SK-N-SH (cell line): ENCODE measurements at regions not wholly inside any gene's neighbourhood (a gene's known extent, or its start where the extent isn't known, plus 50 kb on each side); places are given as distances from the start of the nearest gene placed in this dataset.

Experiments
- CTCF ChIA-PET: fragments of 300-600, 350-600 bp; formaldehyde crosslinking; extraction: SDS; loops from one replicate; lab custom pipeline; 2021; lab: Yijun Ruan, JAX
- POLR2A ChIA-PET: fragments of 350-600 bp; sonication (Branson Sonifier 250); formaldehyde crosslinking; extraction: SDS; loops from one replicate; lab custom pipeline; 2020; ENCODE audit warnings: antibody characterized with exemption, inconsistent platforms; lab: Yijun Ruan, JAX
- DNase-seq: peaks from one replicate; pipeline ENCODE4 v3.0.0; 2012
- H2AFZ ChIP-seq: fragments of 200-600 bp; sonication (generic); 2 replicates; pipeline ENCODE4 v1.8.1; 2016; ENCODE audit warnings: antibody characterized with exemption, mild to moderate bottlenecking, low read depth
- H3F3A ChIP-seq: fragments of 200-600 bp; sonication (generic); replicated peaks from 2 replicates; pipeline ENCODE3; 2016; ENCODE audit warnings: antibody characterized with exemption, mild to moderate bottlenecking; ENCODE audit not compliant: insufficient read depth
- H3K27ac ChIP-seq, 2 experiments: fragments of 200-500 bp in 1 of 2; fragments of 200-600 bp in 1 of 2; sonication (Bioruptor generic) in 1 of 2; sonication (generic), shearing (Covaris generic) in 1 of 2; 2 replicates each; pipeline versions ENCODE4 v1.5.1 to v1.6.1; 2014 to 2016; ENCODE audit warnings: low read depth in 2 of 2, inconsistent platforms in 1 of 2, low read length in 1 of 2, mild to moderate bottlenecking in 1 of 2, mixed read lengths in 1 of 2
- H3K27me3 ChIP-seq: fragments of 200-600 bp; sonication (generic), shearing (Covaris generic); 2 replicates; pipeline ENCODE4 v1.6.1; 2016; ENCODE audit warnings: mixed run types; ENCODE audit not compliant: insufficient read depth
- H3K36me3 ChIP-seq, 2 experiments: fragments of 200-500 bp in 1 of 2; fragments of 200-600 bp in 1 of 2; sonication (Bioruptor generic) in 1 of 2; sonication (generic) in 1 of 2; replicated peaks in 1 of 2; 2 replicates each; pipeline versions ENCODE3 to v1.5.1; 2014 to 2016; ENCODE audit warnings: low read length in 1 of 2, mild to moderate bottlenecking in 1 of 2; ENCODE audit not compliant: insufficient read depth in 2 of 2, control insufficient read depth in 1 of 2
- H3K4me1 ChIP-seq, 2 experiments: fragments of 200-500 bp in 1 of 2; fragments of 200-600 bp in 1 of 2; sonication (Bioruptor generic) in 1 of 2; sonication (generic), shearing (Covaris generic) in 1 of 2; 2 replicates each; pipeline versions ENCODE4 v1.5.1 to v1.6.1; 2014 to 2016; ENCODE audit warnings: low read depth in 1 of 2, low read length in 1 of 2, mixed run types in 1 of 2; ENCODE audit not compliant: insufficient read depth in 2 of 2, control insufficient read depth in 1 of 2
- H3K4me2 ChIP-seq: fragments of 200-600 bp; sonication (generic), shearing (Covaris generic); 2 replicates; pipeline ENCODE4 v1.6.1; 2017; ENCODE audit warnings: mixed run types
- H3K4me3 ChIP-seq, 2 experiments: fragments of 200-500 bp in 1 of 2; fragments of 200-600 bp in 1 of 2; sonication (Bioruptor generic) in 1 of 2; sonication (generic), shearing (Covaris generic) in 1 of 2; 2 replicates each; pipeline versions ENCODE4 v1.5.1 to v1.8.1; 2014 to 2016; ENCODE audit warnings: low read depth in 2 of 2, inconsistent platforms in 1 of 2, low read length in 1 of 2, mild to moderate bottlenecking in 1 of 2, mixed read lengths in 1 of 2, moderate library complexity in 1 of 2
- H3K79me2 ChIP-seq: fragments of 200-600 bp; sonication (generic); 2 replicates; pipeline ENCODE4 v1.8.1; 2017; ENCODE audit warnings: mild to moderate bottlenecking; ENCODE audit not compliant: insufficient read depth
- H3K9ac ChIP-seq: fragments of 200-600 bp; sonication (generic); 2 replicates; pipeline ENCODE4 v1.6.1; 2017; ENCODE audit warnings: mixed run types
- H3K9me2 ChIP-seq: fragments of 200-600 bp; sonication (generic); 2 replicates; pipeline ENCODE4 v1.6.1; 2017; ENCODE audit warnings: mixed run types
- H3K9me3 ChIP-seq: fragments of 200-600 bp; sonication (generic); 2 replicates; pipeline ENCODE4 v1.6.1; 2017; ENCODE audit warnings: mixed run types, mild to moderate bottlenecking, moderate library complexity
- H4K20me1 ChIP-seq: fragments of 200-600 bp; sonication (generic); 2 replicates; pipeline ENCODE4 v1.6.1; 2017; ENCODE audit warnings: mild to moderate bottlenecking, mixed run types; ENCODE audit not compliant: insufficient read depth
- FOSL2 ChIP-seq: IDR thresholded peaks from 2 replicates; pipeline ENCODE4 v1.4.0; 2012; ENCODE audit warnings: low read depth, mild to moderate bottlenecking, moderate library complexity, borderline replicate concordance
- FOXJ3 ChIP-seq: sonication (generic); formaldehyde crosslinking; IDR thresholded peaks from 2 replicates; pipeline ENCODE4 v1.5.1; 2020; ENCODE audit warnings: mild to moderate bottlenecking, missing genetic modification reagents
- IRF3 ChIP-seq: fragments of 150-350 bp; IDR thresholded peaks from 2 replicates; pipeline ENCODE4 v1.6.1; 2016; ENCODE audit warnings: mild to moderate bottlenecking, low read depth, low read length
- JUND ChIP-seq: IDR thresholded peaks from 2 replicates; pipeline ENCODE4 v1.4.0; 2012
- MEF2A ChIP-seq: IDR thresholded peaks from 2 replicates; pipeline ENCODE4 v1.4.0; 2012; ENCODE audit warnings: low read depth, borderline replicate concordance
- RCOR1 ChIP-seq: fragments of 150-350 bp; IDR thresholded peaks from 2 replicates; pipeline ENCODE4 v1.6.1; 2017; ENCODE audit warnings: antibody characterized with exemption, low read length
- RXRA ChIP-seq: IDR thresholded peaks from 2 replicates; pipeline ENCODE4 v1.4.0; 2012; ENCODE audit warnings: low read depth, mild to moderate bottlenecking, borderline replicate concordance
- SIN3A ChIP-seq: IDR thresholded peaks from 2 replicates; pipeline ENCODE4 v1.6.1; 2012; ENCODE audit warnings: low read depth, mild to moderate bottlenecking, low read length, moderate library complexity, borderline replicate concordance
- SMC3 ChIP-seq: IDR thresholded peaks from 2 replicates; pipeline ENCODE4 v1.6.1; 2012; ENCODE audit warnings: low read depth, low read length, improper control_type of control experiment
- WGBS: methylation state at CpG from one replicate; pipeline ENCODE4 v1.1.6; 2017; ENCODE audit warnings: low lambda C conversion rate; 5-methylcytosine and 5-hydroxymethylcytosine counted together
- TF ChIP-seq, protein P1 (sequence below): IDR thresholded peaks from 2 replicates; pipeline ENCODE4; 2012

DNA sequence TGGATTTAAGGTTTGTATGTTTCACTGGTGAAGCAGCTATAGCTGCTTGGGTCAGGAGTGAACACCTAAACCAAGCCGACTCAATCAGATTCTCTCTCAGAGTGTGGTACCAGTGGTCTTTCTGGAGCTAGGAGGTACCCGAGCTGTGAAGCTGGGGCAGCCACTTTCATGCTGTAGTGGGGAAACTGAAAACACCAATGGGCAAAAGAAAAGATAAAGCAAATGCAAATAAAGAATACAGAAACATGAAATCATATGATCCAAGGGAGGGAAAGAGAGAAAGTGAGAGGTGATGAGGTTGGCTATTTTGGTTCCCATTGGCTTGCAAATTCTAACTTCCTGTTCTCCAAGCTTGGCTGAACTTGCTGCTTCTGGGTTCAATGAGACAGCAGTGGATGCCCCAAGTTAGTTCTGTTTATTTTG lies 212.3 kb upstream of the CFAP20DC start (continued):
- TF ChIP-seq IRF3: no peak

GRCh38 chr3:59261009-59261408 lies 211.2 kb upstream of the CFAP20DC start:
- DNase-seq: no peak
- CTCF ChIA-PET: no interaction called here

DNA sequence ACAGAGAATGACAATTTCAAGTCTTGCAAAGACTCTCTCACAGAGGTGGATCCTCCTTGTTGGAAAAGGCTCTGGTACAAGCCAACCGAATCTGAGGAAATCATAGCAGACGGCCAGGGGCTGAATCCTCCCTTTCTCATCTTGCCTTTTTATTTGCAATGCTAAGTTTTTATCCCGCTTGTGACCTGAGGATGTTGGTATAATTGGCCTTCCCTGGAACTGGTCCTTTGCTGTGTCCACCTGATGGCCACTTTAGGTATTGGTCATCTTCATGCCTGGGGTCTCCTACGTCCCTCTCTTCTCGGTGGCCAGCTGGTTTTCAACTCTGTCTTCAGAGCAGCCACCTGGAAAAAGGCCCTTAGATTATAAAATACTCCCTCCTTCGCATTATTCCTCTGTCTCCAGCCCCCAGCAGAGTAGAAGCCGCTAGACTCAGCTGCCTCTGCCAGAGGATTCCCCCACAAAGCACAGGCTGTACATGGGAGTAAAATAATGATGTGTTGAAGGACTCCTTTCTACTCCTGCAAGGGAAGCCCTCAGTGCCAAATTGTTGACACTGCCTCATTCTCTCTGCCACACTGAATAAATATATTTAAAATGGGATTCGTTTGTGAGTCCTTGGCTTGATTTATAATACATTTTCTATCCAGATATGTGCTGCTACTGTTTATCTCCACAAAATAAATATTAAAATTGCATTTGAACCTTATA lies 208.9 kb upstream of the CFAP20DC start:
- Histone ChIP-seq H3K4me1 (no peaks in the 10 kb centered on the region), H3K4me2 (no peak overlapping the region), H4K20me1 (no peaks in the 10 kb centered on the region), H3K9me3 (no peaks in the 10 kb centered on the region), H3K4me3 (no peak overlapping the region), H3K9me2 (no peaks in the 10 kb centered on the region), H2AFZ (no peak overlapping the region), H3K27me3 (no peaks in the 10 kb centered on the region), H3K27ac (no peak overlapping the region), H3K36me3 (no peaks in the 10 kb centered on the region), H3F3A (no peaks in the 10 kb centered on the region), H3K9ac (no peak overlapping the region), H3K79me2 (no peaks in the 10 kb centered on the region)
- no peak for DNase-seq
- CTCF ChIA-PET: interaction anchor here (1.0 kb wide), 1 partner anchor 15 kb away, joined by 3 read pairs; no protein-coding TSS in a partner anchor
- TF ChIP-seq JUND (no peak), SMC3 (no peak)
- WGBS: 72% methylated on average over 8 of the region's 8 CpGs
- POLR2A ChIA-PET: no interaction called here

More at GRCh38 chr3:59261009-59261408, 211.2 kb upstream of the CFAP20DC start:
- Histone ChIP-seq H3K4me1 (peaks cover 0 to 4% of the 10 kb centered on the region in 2 experiments; a peak in 1 of 4 replicates), H3K27ac (no peak overlapping the region), H4K20me1 (no peaks in the 10 kb centered on the region), H3K9ac (no peak overlapping the region), H3K79me2 (no peaks in the 10 kb centered on the region), H3K9me3 (no peaks in the 10 kb centered on the region), H3K9me2 (no peaks in the 10 kb centered on the region), H3F3A (no peaks in the 10 kb centered on the region), H3K36me3 (no peaks in the 10 kb centered on the region), H3K27me3 (no peaks in the 10 kb centered on the region), H2AFZ (no peak overlapping the region), H3K4me3 (no peak overlapping the region), H3K4me2 (no peak overlapping the region)
- POLR2A ChIA-PET: no interaction called here
- TF ChIP-seq IRF3 (no peak), FOSL2 (no peak), RCOR1 (no peak), MEF2A (no peak), RXRA (no peak), FOXJ3 (no peak), SIN3A (no peak)
- TF ChIP-seq, protein P1, sequence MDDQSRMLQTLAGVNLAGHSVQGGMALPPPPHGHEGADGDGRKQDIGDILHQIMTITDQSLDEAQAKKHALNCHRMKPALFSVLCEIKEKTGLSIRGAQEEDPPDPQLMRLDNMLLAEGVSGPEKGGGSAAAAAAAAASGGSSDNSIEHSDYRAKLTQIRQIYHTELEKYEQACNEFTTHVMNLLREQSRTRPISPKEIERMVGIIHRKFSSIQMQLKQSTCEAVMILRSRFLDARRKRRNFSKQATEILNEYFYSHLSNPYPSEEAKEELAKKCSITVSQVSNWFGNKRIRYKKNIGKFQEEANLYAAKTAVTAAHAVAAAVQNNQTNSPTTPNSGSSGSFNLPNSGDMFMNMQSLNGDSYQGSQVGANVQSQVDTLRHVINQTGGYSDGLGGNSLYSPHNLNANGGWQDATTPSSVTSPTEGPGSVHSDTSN: no peak
